ENCODE measurements at regions not wholly inside any gene's neighbourhood (a gene's known extent, or its start where the extent isn't known, plus 50 kb on each side); places are given as distances from the start of the nearest gene placed in this dataset.

DNA sequence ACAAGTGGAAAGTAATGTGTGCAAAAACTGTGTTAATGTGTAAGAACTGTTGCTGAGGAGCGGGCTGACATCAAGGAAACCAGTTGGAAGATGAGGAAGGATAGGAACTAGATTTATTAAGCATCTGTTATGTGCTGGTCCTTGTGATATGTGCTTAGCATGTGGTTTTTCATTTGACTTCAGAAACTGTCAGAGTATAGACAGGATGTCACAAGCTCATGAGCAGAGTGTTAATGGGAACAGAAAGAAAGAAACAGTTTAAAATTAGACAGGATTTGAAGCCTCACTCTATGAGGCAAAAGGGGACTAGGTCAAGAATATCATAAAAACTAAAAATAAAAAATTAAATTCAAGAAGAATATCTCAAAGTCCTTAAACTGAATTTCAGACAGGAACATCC, 270.6 kb upstream of the DPPA4 start:
- TF ChIP-seq, protein P1, sequence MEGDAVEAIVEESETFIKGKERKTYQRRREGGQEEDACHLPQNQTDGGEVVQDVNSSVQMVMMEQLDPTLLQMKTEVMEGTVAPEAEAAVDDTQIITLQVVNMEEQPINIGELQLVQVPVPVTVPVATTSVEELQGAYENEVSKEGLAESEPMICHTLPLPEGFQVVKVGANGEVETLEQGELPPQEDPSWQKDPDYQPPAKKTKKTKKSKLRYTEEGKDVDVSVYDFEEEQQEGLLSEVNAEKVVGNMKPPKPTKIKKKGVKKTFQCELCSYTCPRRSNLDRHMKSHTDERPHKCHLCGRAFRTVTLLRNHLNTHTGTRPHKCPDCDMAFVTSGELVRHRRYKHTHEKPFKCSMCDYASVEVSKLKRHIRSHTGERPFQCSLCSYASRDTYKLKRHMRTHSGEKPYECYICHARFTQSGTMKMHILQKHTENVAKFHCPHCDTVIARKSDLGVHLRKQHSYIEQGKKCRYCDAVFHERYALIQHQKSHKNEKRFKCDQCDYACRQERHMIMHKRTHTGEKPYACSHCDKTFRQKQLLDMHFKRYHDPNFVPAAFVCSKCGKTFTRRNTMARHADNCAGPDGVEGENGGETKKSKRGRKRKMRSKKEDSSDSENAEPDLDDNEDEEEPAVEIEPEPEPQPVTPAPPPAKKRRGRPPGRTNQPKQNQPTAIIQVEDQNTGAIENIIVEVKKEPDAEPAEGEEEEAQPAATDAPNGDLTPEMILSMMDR (conservative IDR thresholded peaks at IDR 0.05 in 1 of 2, IDR thresholded peaks at IDR 0.05 in 1 of 2; ENCODE audit: extremely low read depth in 1 of 2, insufficient read depth in 1 of 2, low read depth in 1 of 2, low read length in 2 of 2): no peak
- no peak for TF ChIP-seq EZH2 (IDR thresholded peaks at IDR 0.05; ENCODE audit: borderline replicate concordance, low read length)

Data from mammary epithelial cell (primary cell).